DMS79 treated with DMSO at 0.1 percent for 48 hours (cell line): ENCODE measurements at regions not wholly inside any gene's neighbourhood (a gene's known extent, or its start where the extent isn't known, plus 50 kb on each side); places are given as distances from the start of the nearest gene placed in this dataset.
"Not testable (repeated sequence)": the region's sequence is repeated elsewhere in the genome, so short reads cannot be mapped to it uniquely, and the experiment has no call there.

Experiments used
- DNase-seq: peaks from one replicate; lab custom pipeline; 2025; lab: John Stamatoyannopoulos, UW

DNA sequence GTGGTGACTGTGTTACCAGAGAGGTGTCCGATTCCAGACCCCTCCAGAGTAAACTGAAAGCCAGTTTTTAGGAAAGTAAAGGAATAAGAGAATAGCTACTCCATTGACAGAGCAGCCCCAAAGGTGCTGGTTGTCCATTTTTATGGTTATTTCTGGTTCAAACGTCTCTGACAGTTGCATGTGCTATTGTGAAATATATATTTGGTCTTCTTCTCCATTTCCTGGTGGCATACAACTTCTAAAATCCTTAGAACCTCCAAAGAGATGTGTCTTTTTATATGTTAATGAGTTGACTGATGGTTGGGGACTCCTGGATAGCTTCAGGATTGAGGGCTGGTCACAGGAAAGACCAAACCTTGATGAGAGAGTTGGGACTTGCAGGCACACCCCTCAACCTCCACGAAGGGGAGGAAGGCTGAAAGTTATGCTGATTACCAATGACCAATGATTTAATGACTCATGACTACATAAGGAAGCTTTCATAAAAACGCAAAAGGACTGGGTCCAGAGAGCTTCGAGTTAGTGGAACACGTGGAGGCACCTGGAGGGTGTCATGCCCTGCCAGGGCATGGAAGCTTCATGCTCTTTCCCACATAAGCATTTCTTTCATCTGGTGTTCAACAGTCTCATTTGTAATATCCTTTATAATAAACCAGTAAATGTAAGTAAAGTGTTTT lies 100.7 kb downstream of the SLC16A1 start:
- peak; percentile 21 for DNase-seq

- DNase-seq, result not testable (repeated sequence)
Measured at GRCh38 chr1:112854368-112854984, 101.5 kb downstream of the SLC16A1 start.

DNA sequence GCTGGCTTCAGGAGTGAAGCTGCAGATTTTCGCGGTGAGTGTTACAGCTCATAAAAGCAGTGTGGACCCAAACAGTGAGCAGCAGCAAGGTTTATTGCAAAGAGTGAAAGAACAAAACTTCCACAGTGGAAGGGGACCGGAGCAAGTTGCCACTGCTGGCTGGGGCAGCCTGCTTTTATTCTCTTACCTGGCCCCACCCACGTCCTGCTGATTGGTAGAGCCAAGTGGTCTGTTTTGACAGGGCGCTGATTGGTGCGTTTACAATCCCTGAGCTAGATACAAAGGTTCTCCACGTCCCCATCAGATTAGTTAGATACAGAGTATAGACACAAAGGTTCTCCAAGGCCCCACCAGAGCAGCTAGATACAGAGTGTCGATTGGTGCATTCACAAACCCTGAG lies 102.1 kb downstream of the SLC16A1 start:
- DNase-seq, result not testable (repeated sequence)

GRCh38 chr1:112852934-112853333 lies 103.1 kb downstream of the SLC16A1 start:
- no peak for DNase-seq

DNA sequence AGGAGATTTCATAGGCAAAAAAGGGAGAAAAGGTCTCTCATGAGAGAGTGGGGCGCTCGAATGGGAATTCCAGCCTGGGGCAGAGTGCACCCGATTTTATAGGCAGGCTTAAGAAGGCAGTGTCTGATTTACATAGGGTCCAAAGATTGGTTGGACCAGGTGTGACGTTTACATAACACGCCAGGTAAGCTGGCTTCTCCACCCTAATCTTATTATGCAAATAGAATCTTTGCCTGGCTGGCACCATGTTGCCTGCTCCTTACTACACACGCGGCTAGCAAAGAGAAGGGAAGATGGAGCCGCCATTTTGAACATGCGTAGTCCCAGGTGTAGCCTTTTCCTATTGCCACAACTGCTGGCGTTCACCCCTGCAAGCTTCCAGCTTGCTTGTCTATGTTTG lies 103.7 kb downstream of the SLC16A1 start:
- DNase-seq, result no peak

DNA sequence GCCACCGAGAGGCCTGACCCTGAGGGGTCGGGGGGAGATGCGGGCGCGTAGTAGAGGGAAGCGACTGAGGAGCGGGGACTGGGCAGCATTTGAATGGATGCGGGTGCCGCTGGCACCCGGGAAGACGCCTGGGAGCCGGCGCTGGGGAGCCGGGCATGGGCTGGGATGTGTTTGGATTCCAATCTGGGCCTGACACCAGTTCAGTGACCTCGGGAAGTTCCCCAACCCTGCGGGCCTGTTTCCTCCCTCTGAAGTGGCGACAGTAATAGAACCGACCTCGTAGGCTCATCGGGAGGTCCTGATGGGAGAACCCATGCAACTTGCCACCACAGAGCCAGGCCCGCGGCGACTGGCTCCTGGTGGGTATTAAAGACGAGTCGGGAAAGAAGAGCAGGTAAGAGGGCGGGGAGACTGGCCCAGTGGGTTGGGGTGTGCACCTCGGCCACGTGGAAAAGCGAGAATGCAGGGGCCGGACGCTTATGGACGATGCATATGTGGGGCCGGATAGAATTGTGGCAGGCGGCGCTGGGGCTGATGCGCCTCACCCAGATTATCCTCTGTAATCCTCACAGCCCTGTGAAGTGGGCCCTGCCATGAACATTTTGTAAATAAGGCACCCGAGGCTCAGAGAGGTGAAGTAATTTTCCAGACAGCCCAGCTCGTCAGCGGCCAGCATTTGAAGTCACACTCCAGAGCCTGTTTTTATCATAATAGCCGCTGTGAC lies 105.8 kb downstream of the SLC16A1 start:
- DNase-seq, result no peak

DNA sequence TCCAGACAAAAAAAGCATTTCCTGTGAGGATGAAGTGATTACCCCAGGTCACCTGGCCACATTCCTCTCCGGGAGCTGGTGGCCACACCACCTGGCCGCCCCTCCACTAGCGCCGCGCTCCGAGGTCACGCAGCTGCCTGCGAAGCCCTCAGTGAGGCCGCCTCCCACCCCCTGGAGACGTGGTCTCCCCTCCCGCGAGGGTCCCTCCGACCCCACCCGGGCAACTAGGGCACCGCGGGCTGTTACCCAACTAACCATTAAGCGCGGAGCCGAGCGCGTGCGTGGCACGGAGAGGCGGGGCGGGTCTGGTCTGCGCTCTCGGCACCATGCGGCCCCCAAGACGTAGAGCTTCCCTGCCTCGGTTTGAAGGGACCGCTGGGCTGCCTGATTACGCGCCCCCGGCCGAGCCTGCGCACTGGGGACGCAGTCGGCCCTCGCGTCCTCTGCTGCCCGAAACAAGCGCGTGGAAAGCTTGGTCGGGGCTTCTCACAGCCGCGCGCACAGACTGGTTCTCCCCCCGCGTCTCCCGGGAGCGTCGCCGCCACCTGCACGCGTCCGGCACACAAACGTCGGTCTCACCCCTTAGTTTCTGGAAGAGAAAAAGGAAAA lies 106.5 kb downstream of the SLC16A1 start:
- peak; percentile 50 for DNase-seq

- DNase-seq, result no peak
Measured at GRCh38 chr1:112841825-112842224, 114.2 kb downstream of the SLC16A1 start.

- DNase-seq, result peak; percentile 76
Measured at GRCh38 chr1:112840631-112841624, 115.1 kb downstream of the SLC16A1 start.

GRCh38 chr1:112836642-112837041 lies 119.4 kb downstream of the SLC16A1 start:
- DNase-seq, result peak; percentile 36

GRCh38 chr1:112833806-112834205 lies 118.7 kb upstream of the PPM1J start:
- DNase-seq, result peak; percentile 42

DNA sequence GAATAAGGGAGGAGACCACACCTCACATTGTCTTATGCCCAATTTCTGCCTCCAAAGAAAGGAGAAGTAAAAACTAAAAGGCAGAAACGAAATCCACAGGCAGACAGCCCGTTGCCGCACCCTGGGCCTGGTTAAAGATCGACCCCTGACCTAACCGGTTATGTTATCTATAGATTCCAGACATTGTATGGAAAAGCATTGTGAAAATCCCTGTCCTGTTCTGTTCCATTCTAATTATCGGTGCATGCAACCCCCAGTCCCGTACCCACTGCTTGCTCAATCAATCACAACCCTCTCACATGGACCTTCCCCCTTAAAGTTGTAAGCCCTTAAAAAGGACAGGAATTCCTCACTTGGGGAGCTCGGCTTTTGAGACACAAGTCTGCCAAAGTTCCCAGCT lies 117.1 kb upstream of the PPM1J start:
- DNase-seq, result not testable (repeated sequence)

DNA sequence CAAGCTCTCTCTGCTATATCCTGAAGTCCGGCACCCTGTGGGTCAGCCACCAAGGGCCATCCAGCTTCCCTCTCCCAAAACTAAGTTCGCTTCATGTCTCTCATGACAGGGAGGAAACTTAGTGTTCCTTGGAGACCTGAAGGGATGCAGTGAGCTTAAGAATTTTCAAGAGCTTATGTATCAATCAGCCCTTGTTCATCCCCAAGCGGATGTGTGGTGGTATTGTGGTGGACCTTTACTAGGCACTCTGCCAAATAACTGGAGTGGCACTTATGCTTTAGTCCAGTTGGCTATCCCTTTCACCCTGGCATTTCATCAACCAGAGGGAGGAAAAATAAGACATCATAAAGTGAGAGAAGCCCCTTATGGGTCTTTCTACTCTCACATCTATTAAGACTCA lies 114.6 kb upstream of the PPM1J start:
- DNase-seq, result not testable (repeated sequence)

DNA sequence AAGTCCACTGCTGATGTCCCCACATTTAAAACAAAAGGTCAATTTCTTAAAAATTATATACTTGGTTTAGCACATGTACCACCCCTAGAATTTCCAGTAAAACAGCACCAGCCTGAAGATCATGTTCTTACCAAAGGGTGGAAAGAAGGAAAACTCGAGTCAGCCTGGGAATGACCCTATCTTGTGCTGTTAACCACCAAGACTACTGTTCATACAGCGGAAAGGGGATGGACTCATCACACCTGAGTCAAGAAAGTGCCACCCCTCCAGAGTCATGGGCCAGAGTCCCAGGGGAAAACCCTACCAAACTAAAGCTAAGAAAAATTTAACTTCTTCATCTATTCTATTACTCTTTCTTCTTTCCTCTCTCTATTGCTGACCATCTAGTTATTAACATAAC lies 113.6 kb upstream of the PPM1J start:
- DNase-seq, result no peak

GRCh38 chr1:112827391-112827790 lies 112.3 kb upstream of the PPM1J start:
- DNase-seq, result not testable (repeated sequence)

- DNase-seq, result no peak
Measured at GRCh38 chr1:112826217-112826944, 111.2 kb upstream of the PPM1J start.

DNA sequence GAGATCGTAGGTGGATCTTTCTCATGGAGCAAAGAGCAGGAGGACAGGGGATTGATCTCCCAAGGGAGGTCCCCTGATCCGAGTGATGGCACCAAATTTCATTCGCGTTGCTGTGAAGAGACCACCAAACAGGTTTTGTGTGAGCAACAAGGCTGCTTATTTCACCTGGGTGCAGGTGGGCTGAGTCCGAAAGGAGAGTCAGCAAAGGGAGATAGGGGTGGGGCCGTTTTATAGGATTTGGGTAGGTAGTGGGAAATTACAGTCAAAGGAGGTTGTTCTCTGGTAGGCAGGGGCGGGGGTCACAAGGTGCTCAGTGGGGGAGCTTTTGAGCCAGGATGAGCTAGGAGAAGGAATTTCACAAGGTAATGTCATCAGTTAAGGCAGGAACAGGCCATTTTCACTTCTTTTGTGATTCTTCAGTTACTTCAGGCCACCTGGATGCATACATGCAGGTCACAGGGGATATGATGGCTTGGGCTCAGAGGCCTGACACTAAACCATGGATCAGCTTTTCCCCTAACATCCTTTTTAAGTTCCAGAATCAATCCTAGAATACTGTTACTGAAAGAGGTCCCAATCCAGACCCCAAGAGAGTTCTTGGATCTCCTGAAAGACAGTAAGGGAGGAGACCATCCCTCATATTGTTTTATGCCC lies 110.6 kb upstream of the PPM1J start:
- not testable (repeated sequence) for DNase-seq

DNA sequence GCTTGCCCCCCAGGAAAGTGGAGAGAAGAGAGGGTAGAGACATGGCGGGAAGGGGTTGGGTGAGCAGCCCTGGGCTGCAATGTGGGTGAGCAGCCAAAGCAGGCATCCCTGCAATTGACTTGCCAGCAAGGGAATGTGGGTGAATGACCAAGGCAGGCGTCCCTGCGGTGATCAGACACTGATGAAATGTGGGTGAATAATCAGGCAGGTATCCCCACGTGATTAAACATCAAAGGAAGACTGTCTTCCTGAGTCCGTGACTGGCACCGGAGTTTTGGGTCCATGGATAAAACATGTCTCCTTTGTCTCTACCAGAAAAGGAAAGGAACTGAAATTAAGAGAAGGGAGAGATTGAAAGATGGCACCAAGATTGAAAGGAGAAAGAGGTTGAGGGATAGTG lies 109.9 kb upstream of the PPM1J start:
- not testable (repeated sequence) for DNase-seq

DNA sequence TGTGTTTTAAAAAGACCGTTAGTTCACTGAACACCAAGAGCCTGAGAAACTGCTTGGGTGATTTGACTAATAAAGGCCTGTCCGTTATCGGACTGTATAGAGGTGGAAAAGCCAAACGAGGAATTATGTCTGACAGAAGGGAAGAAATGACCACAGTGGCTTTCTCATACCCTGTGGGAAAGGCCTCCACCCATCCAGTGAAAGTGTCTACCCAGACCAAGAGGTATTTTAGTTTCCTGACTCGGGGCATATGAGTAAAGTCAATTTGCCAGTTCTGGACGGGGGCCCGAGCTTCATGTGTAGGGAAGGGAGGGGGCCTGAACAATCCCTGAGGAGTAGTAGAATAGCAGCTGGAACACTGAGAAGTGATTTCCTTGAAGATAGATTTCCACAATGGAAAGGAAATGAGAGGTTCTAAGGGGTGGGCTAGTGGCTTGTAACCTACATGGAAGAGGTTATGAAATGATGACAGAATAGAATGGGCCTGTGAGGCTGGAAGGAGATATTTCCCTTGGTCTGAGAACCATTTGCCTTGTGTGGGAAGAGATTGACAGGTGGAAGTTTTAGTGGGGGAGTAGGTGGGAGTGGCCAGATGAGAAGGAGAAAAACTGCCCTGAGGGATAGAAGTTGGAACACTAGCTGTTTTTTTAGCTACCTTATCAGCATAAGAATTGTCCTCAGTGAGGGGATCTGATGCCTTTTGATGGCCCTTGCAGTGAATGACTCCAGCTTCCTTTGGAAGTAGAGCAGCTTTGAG lies 106.4 kb upstream of the PPM1J start:
- not testable (repeated sequence) for DNase-seq
